ENCODE measurements at regions not wholly inside any gene's neighbourhood (a gene's known extent, or its start where the extent isn't known, plus 50 kb on each side); places are given as distances from the start of the nearest gene placed in this dataset.

GRCh38 chr2:145692971-145693478 is 1173.1 kb upstream of the ZEB2 start:
- TF ChIP-seq, protein P1, sequence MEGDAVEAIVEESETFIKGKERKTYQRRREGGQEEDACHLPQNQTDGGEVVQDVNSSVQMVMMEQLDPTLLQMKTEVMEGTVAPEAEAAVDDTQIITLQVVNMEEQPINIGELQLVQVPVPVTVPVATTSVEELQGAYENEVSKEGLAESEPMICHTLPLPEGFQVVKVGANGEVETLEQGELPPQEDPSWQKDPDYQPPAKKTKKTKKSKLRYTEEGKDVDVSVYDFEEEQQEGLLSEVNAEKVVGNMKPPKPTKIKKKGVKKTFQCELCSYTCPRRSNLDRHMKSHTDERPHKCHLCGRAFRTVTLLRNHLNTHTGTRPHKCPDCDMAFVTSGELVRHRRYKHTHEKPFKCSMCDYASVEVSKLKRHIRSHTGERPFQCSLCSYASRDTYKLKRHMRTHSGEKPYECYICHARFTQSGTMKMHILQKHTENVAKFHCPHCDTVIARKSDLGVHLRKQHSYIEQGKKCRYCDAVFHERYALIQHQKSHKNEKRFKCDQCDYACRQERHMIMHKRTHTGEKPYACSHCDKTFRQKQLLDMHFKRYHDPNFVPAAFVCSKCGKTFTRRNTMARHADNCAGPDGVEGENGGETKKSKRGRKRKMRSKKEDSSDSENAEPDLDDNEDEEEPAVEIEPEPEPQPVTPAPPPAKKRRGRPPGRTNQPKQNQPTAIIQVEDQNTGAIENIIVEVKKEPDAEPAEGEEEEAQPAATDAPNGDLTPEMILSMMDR (IDR thresholded peaks at IDR 0.05; ENCODE audit: borderline replicate concordance, extremely low read depth, insufficient read depth), result no peak
- peak in 1 of 5 donors; percentile 0 for DNase-seq
- no peaks in the 10 kb centered on the region for H3K27me3 ChIP-seq (ENCODE audit: control insufficient read depth, insufficient read depth, low read length)
- H3K36me3 ChIP-seq (ENCODE audit: control insufficient read depth in 2 of 3, insufficient read depth in 3 of 3, low read length in 3 of 3), result no peaks in the 10 kb centered on the region
- no peak for FAIRE-seq
- H3K9ac ChIP-seq (ENCODE audit: low read length in 3 of 3), result no peak overlapping the region
- H3K4me3 ChIP-seq (ENCODE audit: low read length in 3 of 3), result no peak overlapping the region
- no peak overlapping the region for H3K27ac ChIP-seq (ENCODE audit: low read depth in 2 of 2, low read length in 2 of 2)
- no peaks in the 10 kb centered on the region for H3K4me1 ChIP-seq (ENCODE audit: control insufficient read depth in 2 of 3, insufficient read depth in 2 of 3, low read depth in 1 of 3, low read length in 3 of 3)
- intact Hi-C loops (cut with DNase I), result no loop called here
- no peaks in the 10 kb centered on the region for H3K9me3 ChIP-seq (ENCODE audit: control insufficient read depth in 2 of 3, insufficient read depth in 1 of 3, low read length in 3 of 3)

DNA sequence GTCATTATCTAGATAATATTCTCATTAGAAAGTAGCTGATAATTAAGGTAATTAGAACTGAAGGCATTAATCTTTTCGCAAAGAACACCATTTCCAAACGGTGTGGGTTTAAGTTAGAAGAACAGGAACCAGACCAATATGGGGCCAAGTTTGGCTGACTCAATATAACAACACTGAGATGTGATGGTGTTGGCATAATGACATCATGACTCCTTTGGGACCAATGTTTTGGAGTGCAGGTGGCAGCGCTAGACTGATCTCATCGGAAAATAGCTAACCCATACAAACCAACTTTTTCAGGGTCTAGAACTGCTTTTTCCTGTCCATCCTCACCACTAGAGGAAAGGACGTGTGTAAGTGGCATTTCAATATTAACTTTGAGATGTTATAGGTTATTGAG is 1171.7 kb upstream of the ZEB2 start:
- intact Hi-C loops (cut with DNase I), result no loop called here
- TF ChIP-seq, protein P1 (IDR thresholded peaks at IDR 0.05; ENCODE audit: borderline replicate concordance, extremely low read depth, insufficient read depth), result no peak
- H3K9me3 ChIP-seq (ENCODE audit: control insufficient read depth in 2 of 3, insufficient read depth in 1 of 3, low read length in 3 of 3), result no peaks in the 10 kb centered on the region
- H3K27ac ChIP-seq (ENCODE audit: low read depth in 2 of 2, low read length in 2 of 2), result no peak overlapping the region
- H3K36me3 ChIP-seq (ENCODE audit: control insufficient read depth in 2 of 3, insufficient read depth in 3 of 3, low read length in 3 of 3), result no peaks in the 10 kb centered on the region
- no peak overlapping the region for H3K9ac ChIP-seq (ENCODE audit: low read length in 3 of 3)
- H3K27me3 ChIP-seq (ENCODE audit: control insufficient read depth, insufficient read depth, low read length), result no peaks in the 10 kb centered on the region
- no peak overlapping the region for H3K4me3 ChIP-seq (ENCODE audit: low read length in 3 of 3)
- DNase-seq (no peak), FAIRE-seq (no peak)
- H3K4me1 ChIP-seq (ENCODE audit: control insufficient read depth in 2 of 3, insufficient read depth in 2 of 3, low read depth in 1 of 3, low read length in 3 of 3), result no peaks in the 10 kb centered on the region

DNA sequence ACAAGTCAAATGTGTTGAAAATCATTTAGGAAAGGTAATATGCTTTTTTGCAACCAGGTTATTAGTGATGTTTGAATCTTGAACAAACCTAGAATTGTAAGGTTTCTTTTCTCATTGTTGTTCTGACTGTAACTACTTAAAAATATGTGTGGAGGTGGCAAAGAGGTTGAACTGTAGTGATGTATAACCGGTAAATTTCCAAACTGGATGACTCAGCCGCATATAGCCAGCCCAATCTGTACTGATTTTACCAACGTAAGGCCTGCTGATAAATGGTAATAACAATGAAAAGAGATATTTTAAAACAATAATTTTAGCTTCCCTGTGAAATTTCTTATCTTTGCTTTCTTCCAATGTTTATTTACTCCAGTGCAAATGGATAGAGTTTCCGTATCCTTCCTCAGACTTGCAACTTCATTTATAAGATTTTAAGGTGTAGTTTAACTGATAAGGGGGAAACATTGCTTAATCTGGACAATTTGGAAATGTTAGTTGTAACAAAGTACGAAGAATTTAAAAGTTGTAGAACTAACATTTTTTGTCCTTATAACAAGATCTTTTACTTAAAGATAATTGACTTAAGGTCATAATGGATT is 1170.4 kb upstream of the ZEB2 start:
- DNase-seq (no peak), FAIRE-seq (no peak)
- Histone ChIP-seq H3K4me3 (ENCODE audit: low read length in 3 of 3) (no peak overlapping the region), H3K36me3 (ENCODE audit: control insufficient read depth in 2 of 3, insufficient read depth in 3 of 3, low read length in 3 of 3) (no peaks in the 10 kb centered on the region), H3K27me3 (ENCODE audit: control insufficient read depth, insufficient read depth, low read length) (no peaks in the 10 kb centered on the region), H3K4me1 (ENCODE audit: control insufficient read depth in 2 of 3, insufficient read depth in 2 of 3, low read depth in 1 of 3, low read length in 3 of 3) (no peaks in the 10 kb centered on the region), H3K9me3 (ENCODE audit: control insufficient read depth in 2 of 3, insufficient read depth in 1 of 3, low read length in 3 of 3) (no peaks in the 10 kb centered on the region), H3K27ac (ENCODE audit: low read depth in 2 of 2, low read length in 2 of 2) (no peak overlapping the region), H3K9ac (ENCODE audit: low read length in 3 of 3) (no peak overlapping the region)
- intact Hi-C loops (cut with DNase I), result no loop called here
- TF ChIP-seq, protein P1 (IDR thresholded peaks at IDR 0.05; ENCODE audit: borderline replicate concordance, extremely low read depth, insufficient read depth), result no peak

DNA sequence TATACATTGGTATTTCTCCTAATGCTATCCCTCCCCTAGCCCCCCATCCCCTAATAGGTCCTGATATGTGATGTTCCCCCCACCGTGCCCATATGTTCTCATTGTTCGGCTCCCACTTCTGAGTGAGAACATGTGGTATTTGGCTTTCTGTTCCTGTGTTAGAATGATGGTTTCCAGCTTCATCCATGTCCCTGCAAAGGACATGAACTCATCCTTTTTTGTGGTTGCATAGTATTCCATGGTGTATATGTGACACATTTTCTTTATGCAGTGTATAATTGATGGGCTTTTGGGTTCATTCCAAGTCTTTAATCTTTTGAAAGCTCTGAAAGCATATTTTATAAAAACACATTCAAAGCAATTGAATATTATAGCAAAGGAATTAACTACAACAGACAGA is 1169.4 kb upstream of the ZEB2 start:
- intact Hi-C loops (cut with DNase I), result no loop called here
- Histone ChIP-seq H3K9ac (ENCODE audit: low read length in 3 of 3) (no peak overlapping the region), H3K36me3 (ENCODE audit: control insufficient read depth in 2 of 3, insufficient read depth in 3 of 3, low read length in 3 of 3) (no peaks in the 10 kb centered on the region), H3K4me1 (ENCODE audit: control insufficient read depth in 2 of 3, insufficient read depth in 2 of 3, low read depth in 1 of 3, low read length in 3 of 3) (no peaks in the 10 kb centered on the region), H3K4me3 (ENCODE audit: low read length in 3 of 3) (no peak overlapping the region), H3K27ac (ENCODE audit: low read depth in 2 of 2, low read length in 2 of 2) (no peak overlapping the region), H3K27me3 (ENCODE audit: control insufficient read depth, insufficient read depth, low read length) (no peaks in the 10 kb centered on the region), H3K9me3 (ENCODE audit: control insufficient read depth in 2 of 3, insufficient read depth in 1 of 3, low read length in 3 of 3) (no peaks in the 10 kb centered on the region)
- TF ChIP-seq, protein P1 (IDR thresholded peaks at IDR 0.05; ENCODE audit: borderline replicate concordance, extremely low read depth, insufficient read depth), result no peak
- DNase-seq (no peak), FAIRE-seq (no peak)

Measured in kidney (tissue), 13 donors.